Activated CD8-positive, alpha-beta T cell treated with anti-CD3 and anti-CD28 coated beads for 36 hours (primary cell): ENCODE measurements at regions not wholly inside any gene's neighbourhood (a gene's known extent, or its start where the extent isn't known, plus 50 kb on each side); places are given as distances from the start of the nearest gene placed in this dataset.

ENCODE experiments used
- ATAC-seq: fragments of 200-7000 bp; cut with Tn5 transposase; one replicate; pipeline ENCODE4 v1.10.0; 2021; ENCODE audit warnings: mild to moderate bottlenecking, moderate library complexity
- CTCF ChIA-PET: fragments of 350-600 bp; sonication (Branson Sonifier 250); formaldehyde crosslinking; loops from one replicate; lab custom pipeline; 2021; ENCODE audit warnings: antibody characterized with exemption; lab: Charles Lee
- POLR2A ChIA-PET: fragments of 350-600 bp; sonication (Branson Sonifier 250); formaldehyde crosslinking; loops from one replicate; lab custom pipeline; 2021; ENCODE audit warnings: antibody characterized with exemption; lab: Charles Lee
- DNase-seq: peaks from one replicate; pipeline ENCODE4 v3.0.0-alpha.2; 2020
- H3K27ac Mint-ChIP-seq: one replicate; pipeline ENCODE4 v1.8.0; 2021; ENCODE audit warnings: mild to moderate bottlenecking, mixed read lengths
- H3K27me3 Mint-ChIP-seq: one replicate; pipeline ENCODE4 v1.8.0; 2021; ENCODE audit warnings: mixed read lengths
- H3K36me3 Mint-ChIP-seq: one replicate; pipeline ENCODE4 v1.8.0; 2021; ENCODE audit warnings: low read depth, mixed read lengths
- H3K4me1 Mint-ChIP-seq: one replicate; pipeline ENCODE4 v1.8.0; 2021; ENCODE audit warnings: low read depth, mixed read lengths
- H3K4me3 Mint-ChIP-seq: one replicate; pipeline ENCODE4 v1.8.0; 2021; ENCODE audit warnings: mild to moderate bottlenecking, moderate library complexity, mixed read lengths
- H3K9me3 Mint-ChIP-seq: one replicate; pipeline ENCODE4 v1.8.0; 2021; ENCODE audit warnings: mixed read lengths
- intact Hi-C: fragments of 100-400 bp; cut with micrococcal nuclease; formaldehyde crosslinking; loops from one replicate; pipeline ENCODE4 v1.10.0; 2022
- TF ChIP-seq, protein P1 (sequence below): fragments of 200-600 bp; IDR thresholded peaks from one replicate; pipeline ENCODE4 v1.8.0; 2022; ENCODE audit warnings: antibody characterized with exemption, mild to moderate bottlenecking

DNA sequence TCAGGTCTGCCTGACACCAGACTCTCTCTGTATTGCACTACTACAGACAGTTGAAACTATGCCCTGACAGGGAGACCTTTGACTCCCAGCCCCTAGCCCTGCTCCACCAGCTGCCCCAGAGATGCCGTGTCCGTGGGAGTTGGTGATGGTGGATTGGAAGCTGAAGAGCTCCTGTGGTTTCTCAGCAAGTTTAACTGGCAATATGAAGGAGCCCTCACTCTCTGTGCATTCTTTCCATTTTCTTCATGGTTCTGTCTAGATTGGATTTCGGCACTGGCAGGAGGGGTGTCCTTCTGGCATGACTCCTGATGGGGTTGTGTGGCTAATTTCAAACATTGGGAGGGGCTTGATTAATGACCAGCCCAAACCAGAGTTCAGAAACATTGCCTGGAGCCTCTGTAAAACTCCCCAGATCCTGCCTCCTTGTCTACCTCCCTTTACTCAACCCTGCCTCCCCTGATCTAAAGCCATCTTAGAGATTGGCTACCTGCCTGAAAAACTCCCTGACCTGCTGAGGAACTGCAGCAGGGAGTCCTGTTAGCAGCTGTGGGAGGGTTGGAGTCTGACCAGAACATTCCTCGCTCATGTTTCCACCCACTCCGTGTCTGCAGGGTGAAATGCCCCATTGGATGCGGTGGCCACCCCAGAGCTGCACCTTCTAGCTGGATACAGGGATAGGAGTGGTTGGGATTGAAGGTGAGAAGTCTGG, 206.9 kb upstream of the SPRED2 start:
- POLR2A ChIA-PET = no interaction called here
- no peak overlapping the region for H3K4me3 Mint-ChIP-seq
- peaks cover 2% of the 10 kb centered on the region for H3K4me1 Mint-ChIP-seq
- H3K27me3 Mint-ChIP-seq = peaks cover 12% of the 10 kb centered on the region
- CTCF ChIA-PET = interaction anchor here (1.1 to 1.7 kb wide), 6 partner anchors 8 to 94 kb away, joined by 3 to 5 read pairs (median 4); no protein-coding TSS in a partner anchor
- H3K36me3 Mint-ChIP-seq = no peaks in the 10 kb centered on the region
- DNase-seq = no peak
- H3K27ac Mint-ChIP-seq = no peak overlapping the region
- ATAC-seq = no peak
- intact Hi-C loops = no loop called here
- H3K9me3 Mint-ChIP-seq = no peaks in the 10 kb centered on the region
- TF ChIP-seq, protein P1, sequence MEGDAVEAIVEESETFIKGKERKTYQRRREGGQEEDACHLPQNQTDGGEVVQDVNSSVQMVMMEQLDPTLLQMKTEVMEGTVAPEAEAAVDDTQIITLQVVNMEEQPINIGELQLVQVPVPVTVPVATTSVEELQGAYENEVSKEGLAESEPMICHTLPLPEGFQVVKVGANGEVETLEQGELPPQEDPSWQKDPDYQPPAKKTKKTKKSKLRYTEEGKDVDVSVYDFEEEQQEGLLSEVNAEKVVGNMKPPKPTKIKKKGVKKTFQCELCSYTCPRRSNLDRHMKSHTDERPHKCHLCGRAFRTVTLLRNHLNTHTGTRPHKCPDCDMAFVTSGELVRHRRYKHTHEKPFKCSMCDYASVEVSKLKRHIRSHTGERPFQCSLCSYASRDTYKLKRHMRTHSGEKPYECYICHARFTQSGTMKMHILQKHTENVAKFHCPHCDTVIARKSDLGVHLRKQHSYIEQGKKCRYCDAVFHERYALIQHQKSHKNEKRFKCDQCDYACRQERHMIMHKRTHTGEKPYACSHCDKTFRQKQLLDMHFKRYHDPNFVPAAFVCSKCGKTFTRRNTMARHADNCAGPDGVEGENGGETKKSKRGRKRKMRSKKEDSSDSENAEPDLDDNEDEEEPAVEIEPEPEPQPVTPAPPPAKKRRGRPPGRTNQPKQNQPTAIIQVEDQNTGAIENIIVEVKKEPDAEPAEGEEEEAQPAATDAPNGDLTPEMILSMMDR = no peak

DNA sequence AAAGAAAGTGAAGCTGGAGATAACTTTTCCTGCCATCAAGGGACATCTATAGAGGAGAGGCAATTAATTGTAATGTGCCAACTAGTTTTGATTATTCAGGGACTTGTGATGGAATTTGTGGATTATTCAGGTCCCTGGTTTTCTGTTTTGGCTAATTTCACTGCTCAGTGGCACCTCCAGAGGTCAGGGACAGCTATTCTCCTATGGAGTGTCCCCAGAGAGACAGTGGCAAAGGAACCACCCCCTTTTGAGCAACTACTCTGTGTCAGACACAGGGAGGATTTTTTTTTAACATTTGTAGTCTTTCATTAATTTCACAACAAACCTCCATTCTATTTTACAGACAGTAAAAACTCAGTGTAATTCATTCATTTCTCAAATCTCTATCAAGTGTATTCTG, 206.0 kb upstream of the SPRED2 start:
- H3K36me3 Mint-ChIP-seq = no peaks in the 10 kb centered on the region
- DNase-seq (no peak), ATAC-seq (no peak)
- intact Hi-C loops = no loop called here
- H3K27me3 Mint-ChIP-seq = peaks cover 12% of the 10 kb centered on the region
- H3K27ac Mint-ChIP-seq = no peak overlapping the region
- peaks cover 2% of the 10 kb centered on the region for H3K4me1 Mint-ChIP-seq
- CTCF ChIA-PET = interaction anchor here (0.9 kb wide), 1 partner anchor 14 kb away, joined by 3 read pairs; no protein-coding TSS in a partner anchor
- TF ChIP-seq, protein P1 = no peak
- POLR2A ChIA-PET = no interaction called here
- H3K4me3 Mint-ChIP-seq = no peak overlapping the region
- H3K9me3 Mint-ChIP-seq = no peaks in the 10 kb centered on the region

GRCh38 chr2:65636813-65637483, 204.5 kb upstream of the SPRED2 start:
- DNase-seq = no peak
- ChIA-PET POLR2A (no interaction called here), CTCF (no interaction called here)
- Mint-ChIP-seq H3K4me3 (no peak overlapping the region), H3K9me3 (no peaks in the 10 kb centered on the region), H3K27me3 (peaks cover 16% of the 10 kb centered on the region), H3K4me1 (peaks cover 2% of the 10 kb centered on the region), H3K27ac (no peak overlapping the region), H3K36me3 (no peaks in the 10 kb centered on the region)
- TF ChIP-seq, protein P1 = no peak
- no peak for ATAC-seq
- intact Hi-C loops = no loop called here

- intact Hi-C loops = no loop called here
- POLR2A ChIA-PET = no interaction called here
These were observed 203.6 kb upstream of the SPRED2 start for GRCh38 chr2:65636024-65636423.

More at GRCh38 chr2:65636024-65636423, 203.6 kb upstream of the SPRED2 start:
- ATAC-seq (no peak), DNase-seq (no peak)
- Mint-ChIP-seq H3K9me3 (no peaks in the 10 kb centered on the region), H3K27ac (no peak overlapping the region), H3K4me1 (peaks cover 2% of the 10 kb centered on the region), H3K27me3 (peaks cover 16% of the 10 kb centered on the region), H3K36me3 (no peaks in the 10 kb centered on the region), H3K4me3 (no peak overlapping the region)
- TF ChIP-seq, protein P1 = no peak
- CTCF ChIA-PET = no interaction called here
